ENCODE measurements at regions not wholly inside any gene's neighbourhood (a gene's known extent, or its start where the extent isn't known, plus 50 kb on each side); places are given as distances from the start of the nearest gene placed in this dataset.

GRCh38 chr9:81390792-81391456, 298.4 kb downstream of the TLE1 start:
- DNase-seq (ENCODE audit: low read depth in 2 of 2) = no peak

GRCh38 chr9:81389569-81389993, 299.8 kb downstream of the TLE1 start:
- no peak for DNase-seq (ENCODE audit: low read depth in 2 of 2)

GRCh38 chr9:81388831-81389230, 300.5 kb downstream of the TLE1 start:
- DNase-seq (ENCODE audit: low read depth in 2 of 2) = no peak

GRCh38 chr9:81387360-81388106, 301.8 kb downstream of the TLE1 start:
- DNase-seq (ENCODE audit: low read depth in 2 of 2) = no peak

- DNase-seq (ENCODE audit: low read depth in 2 of 2) = no peak
These were observed 304.4 kb downstream of the TLE1 start for GRCh38 chr9:81384911-81385310.

GRCh38 chr9:81382281-81382680, 307.1 kb downstream of the TLE1 start:
- DNase-seq (ENCODE audit: low read depth in 2 of 2) = no peak

GRCh38 chr9:81381694-81382093, 307.7 kb downstream of the TLE1 start:
- no peak for DNase-seq (ENCODE audit: low read depth in 2 of 2)

GRCh38 chr9:81380504-81381359, 308.6 kb downstream of the TLE1 start:
- no peak for DNase-seq (ENCODE audit: low read depth in 2 of 2)

GRCh38 chr9:81379655-81380054, 309.7 kb downstream of the TLE1 start:
- no peak for DNase-seq (ENCODE audit: low read depth in 2 of 2)

GRCh38 chr9:81377921-81378320, 311.4 kb downstream of the TLE1 start:
- DNase-seq (ENCODE audit: low read depth in 2 of 2) = no peak

- DNase-seq (ENCODE audit: low read depth in 2 of 2) = no peak
These were observed 312.0 kb downstream of the TLE1 start for GRCh38 chr9:81377320-81377719.

GRCh38 chr9:81375187-81376100, 313.9 kb downstream of the TLE1 start:
- DNase-seq (ENCODE audit: low read depth in 2 of 2) = no peak

GRCh38 chr9:81374459-81375186, 314.7 kb downstream of the TLE1 start:
- DNase-seq (ENCODE audit: low read depth in 2 of 2) = no peak

- DNase-seq (ENCODE audit: low read depth in 2 of 2) = no peak
These were observed 316.1 kb downstream of the TLE1 start for GRCh38 chr9:81373294-81373693.

- no peak for DNase-seq (ENCODE audit: low read depth in 2 of 2)
These were observed 316.6 kb downstream of the TLE1 start for GRCh38 chr9:81372628-81373191.

GRCh38 chr9:81371824-81372223, 317.5 kb downstream of the TLE1 start:
- no peak for DNase-seq (ENCODE audit: low read depth in 2 of 2)

- DNase-seq (ENCODE audit: low read depth in 2 of 2) = no peak
These were observed 318.7 kb downstream of the TLE1 start for GRCh38 chr9:81370650-81371049.

GRCh38 chr9:81370096-81370495, 319.3 kb downstream of the TLE1 start:
- no peak for DNase-seq (ENCODE audit: low read depth in 2 of 2)

- no peak for DNase-seq (ENCODE audit: low read depth in 2 of 2)
These were observed 320.2 kb downstream of the TLE1 start for GRCh38 chr9:81369121-81369520.

- DNase-seq (ENCODE audit: low read depth in 2 of 2) = no peak
These were observed 325.3 kb downstream of the TLE1 start for GRCh38 chr9:81363916-81364480.

All from stimulated activated CD8-positive, alpha-beta memory T cell treated with anti-CD3 and anti-CD28 coated beads, Interleukin-7, amount 100 ng/mL, for 4 hours (primary cell).